Astrocyte (in vitro differentiated cells and primary cell): ENCODE measurements at regions not wholly inside any gene's neighbourhood (a gene's known extent, or its start where the extent isn't known, plus 50 kb on each side); places are given as distances from the start of the nearest gene placed in this dataset.

Experiments used
- DNase-seq: peaks from one replicate; pipeline ENCODE4 v3.0.0-alpha.2; 2010; ENCODE audit warnings: low read depth
- FAIRE-seq: peaks from 2 replicates; lab custom pipeline; 2011; peaks lifted over from hg19 to GRCh38; lab: Jason Lieb, UNC
- H2AFZ ChIP-seq: 2 replicates; pipeline ENCODE4 v1.6.0; 2012; ENCODE audit warnings: low read depth, low read length, inconsistent platforms
- H3K27ac ChIP-seq: 2 replicates; pipeline ENCODE4 v1.5.1; 2011; ENCODE audit warnings: low read depth, low read length, inconsistent platforms
- H3K27me3 ChIP-seq: 2 replicates; pipeline ENCODE4 v1.6.0; 2011; ENCODE audit warnings: low read length, inconsistent platforms; ENCODE audit not compliant: insufficient read depth
- H3K36me3 ChIP-seq: 2 replicates; pipeline ENCODE4 v1.5.1; 2011; ENCODE audit warnings: low read length, inconsistent platforms; ENCODE audit not compliant: insufficient read depth
- H3K4me1 ChIP-seq: 2 replicates; pipeline ENCODE4 v1.5.1; 2011; ENCODE audit warnings: low read length, inconsistent platforms; ENCODE audit not compliant: insufficient read depth
- H3K4me2 ChIP-seq: 2 replicates; pipeline ENCODE4 v1.6.0; 2012; ENCODE audit warnings: low read length, inconsistent platforms
- H3K4me3 ChIP-seq: 2 replicates; pipeline ENCODE4 v1.5.1; 2011; ENCODE audit warnings: low read depth, mild to moderate bottlenecking, low read length, inconsistent platforms; ENCODE audit not compliant: insufficient read depth
- H3K79me2 ChIP-seq: 2 replicates; pipeline ENCODE4 v1.6.0; 2012; ENCODE audit warnings: mild to moderate bottlenecking, low read length, inconsistent platforms; ENCODE audit not compliant: insufficient read depth
- H3K9ac ChIP-seq: 2 replicates; pipeline ENCODE4 v1.6.0; 2012; ENCODE audit warnings: mild to moderate bottlenecking, low read length, inconsistent platforms
- H3K9me3 ChIP-seq: 2 replicates; pipeline ENCODE4 v1.5.1; 2012; ENCODE audit warnings: low read depth, mild to moderate bottlenecking, low read length, inconsistent platforms; ENCODE audit not compliant: insufficient read depth
- H4K20me1 ChIP-seq: 2 replicates; pipeline ENCODE4 v1.6.0; 2012; ENCODE audit warnings: low read length, inconsistent platforms; ENCODE audit not compliant: insufficient read depth
- H3K27ac Mint-ChIP-seq: one replicate; pipeline ENCODE4 v1.8.0; 2021; ENCODE audit warnings: mild to moderate bottlenecking, mixed read lengths; ENCODE audit not compliant: unreplicated experiment
- H3K27me3 Mint-ChIP-seq: one replicate; pipeline ENCODE4 v1.8.0; 2021; ENCODE audit warnings: low read depth, mixed read lengths; ENCODE audit not compliant: unreplicated experiment
- H3K36me3 Mint-ChIP-seq: one replicate; pipeline ENCODE4 v1.8.0; 2021; ENCODE audit warnings: low read depth, mixed read lengths; ENCODE audit not compliant: unreplicated experiment
- H3K4me1 Mint-ChIP-seq: one replicate; pipeline ENCODE4 v1.8.0; 2021; ENCODE audit warnings: low read depth, mixed read lengths; ENCODE audit not compliant: unreplicated experiment
- H3K4me3 Mint-ChIP-seq: one replicate; pipeline ENCODE4 v1.8.0; 2021; ENCODE audit warnings: mild to moderate bottlenecking, moderate library complexity, mixed read lengths; ENCODE audit not compliant: unreplicated experiment
- H3K9me3 Mint-ChIP-seq: one replicate; pipeline ENCODE4 v1.8.0; 2021; ENCODE audit warnings: mild to moderate bottlenecking, mixed read lengths; ENCODE audit not compliant: unreplicated experiment
- CTCF ChIP-seq: IDR thresholded peaks from 2 replicates; pipeline ENCODE4 v1.5.1; 2011; ENCODE audit warnings: low read depth, mild to moderate bottlenecking, inconsistent platforms, low read length, moderate library complexity; ENCODE audit not compliant: insufficient read depth
- EZH2 ChIP-seq: IDR thresholded peaks from 2 replicates; pipeline ENCODE4 v1.6.1; 2012; ENCODE audit warnings: mild to moderate bottlenecking, low read length, inconsistent platforms; ENCODE audit not compliant: insufficient read depth

GRCh38 chr13:44013758-44014291, 134.1 kb downstream of the LACC1 start:
- Histone ChIP-seq H3K9ac (no peak overlapping the region), H3K36me3 (no peaks in the 10 kb centered on the region), H3K27me3 (no peaks in the 10 kb centered on the region), H3K4me1 (peaks cover 13% of the 10 kb centered on the region), H3K79me2 (no peaks in the 10 kb centered on the region), H3K4me2 (peak overlapping the region; percentile 63), H2AFZ (peak overlapping the region; percentile 35), H3K9me3 (no peaks in the 10 kb centered on the region), H3K27ac (peak overlapping the region; percentile 26), H4K20me1 (no peaks in the 10 kb centered on the region), H3K4me3 (no peak overlapping the region)
- DNase-seq (peak; percentile 79), FAIRE-seq (peak; percentile 85)
- no peak overlapping the region for H3K4me3 Mint-ChIP-seq
- TF ChIP-seq CTCF (no peak), EZH2 (no peak)
- H3K4me1 Mint-ChIP-seq, result peaks cover 30% of the 10 kb centered on the region
- H3K27me3 Mint-ChIP-seq, result no peaks in the 10 kb centered on the region
- peaks cover 4% of the 10 kb centered on the region for H3K36me3 Mint-ChIP-seq
- peaks cover 3% of the 10 kb centered on the region for H3K9me3 Mint-ChIP-seq
- H3K27ac Mint-ChIP-seq, result peak overlapping the region; percentile 70

- peaks cover 4% of the 10 kb centered on the region for H3K36me3 Mint-ChIP-seq
- peak overlapping the region; percentile 42 for H3K27ac Mint-ChIP-seq
- no peak overlapping the region for H3K4me3 Mint-ChIP-seq
- H2AFZ ChIP-seq, result no peak overlapping the region
- H3K4me1 Mint-ChIP-seq, result peaks cover 30% of the 10 kb centered on the region
- no peak overlapping the region for H3K4me3 ChIP-seq
- no peaks in the 10 kb centered on the region for H3K79me2 ChIP-seq
- no peaks in the 10 kb centered on the region for H3K36me3 ChIP-seq
- no peaks in the 10 kb centered on the region for H3K9me3 ChIP-seq
- no peak overlapping the region for H3K9ac ChIP-seq
- H3K9me3 Mint-ChIP-seq, result peaks cover 3% of the 10 kb centered on the region
- H3K27ac ChIP-seq, result no peak overlapping the region
- DNase-seq (no peak), FAIRE-seq (no peak)
- no peak overlapping the region for H3K4me2 ChIP-seq
- no peak for TF ChIP-seq EZH2
- TF ChIP-seq CTCF, result no peak
- no peaks in the 10 kb centered on the region for H3K27me3 Mint-ChIP-seq
- no peaks in the 10 kb centered on the region for H3K27me3 ChIP-seq
- peaks cover 13% of the 10 kb centered on the region for H3K4me1 ChIP-seq
- H4K20me1 ChIP-seq, result no peaks in the 10 kb centered on the region
These were observed 134.8 kb downstream of the LACC1 start for GRCh38 chr13:44014501-44014900.

- Histone ChIP-seq H3K4me3 (no peak overlapping the region), H3K27ac (no peak overlapping the region), H3K4me2 (no peak overlapping the region), H3K9me3 (no peaks in the 10 kb centered on the region), H3K27me3 (no peaks in the 10 kb centered on the region), H3K79me2 (no peaks in the 10 kb centered on the region), H3K4me1 (peaks cover 13% of the 10 kb centered on the region), H3K36me3 (no peaks in the 10 kb centered on the region), H3K9ac (no peak overlapping the region), H4K20me1 (no peaks in the 10 kb centered on the region), H2AFZ (no peak overlapping the region)
- H3K27me3 Mint-ChIP-seq, result no peaks in the 10 kb centered on the region
- no peak for TF ChIP-seq CTCF
- TF ChIP-seq EZH2, result no peak
- peaks cover 3% of the 10 kb centered on the region for H3K9me3 Mint-ChIP-seq
- H3K27ac Mint-ChIP-seq, result no peak overlapping the region
- H3K4me1 Mint-ChIP-seq, result peaks cover 30% of the 10 kb centered on the region
- H3K4me3 Mint-ChIP-seq, result no peak overlapping the region
- peaks cover 4% of the 10 kb centered on the region for H3K36me3 Mint-ChIP-seq
- FAIRE-seq (no peak), DNase-seq (no peak)
These were observed 135.4 kb downstream of the LACC1 start for GRCh38 chr13:44015118-44015517.
